ENCODE measurements at regions not wholly inside any gene's neighbourhood (a gene's known extent, or its start where the extent isn't known, plus 50 kb on each side); places are given as distances from the start of the nearest gene placed in this dataset.

DNA sequence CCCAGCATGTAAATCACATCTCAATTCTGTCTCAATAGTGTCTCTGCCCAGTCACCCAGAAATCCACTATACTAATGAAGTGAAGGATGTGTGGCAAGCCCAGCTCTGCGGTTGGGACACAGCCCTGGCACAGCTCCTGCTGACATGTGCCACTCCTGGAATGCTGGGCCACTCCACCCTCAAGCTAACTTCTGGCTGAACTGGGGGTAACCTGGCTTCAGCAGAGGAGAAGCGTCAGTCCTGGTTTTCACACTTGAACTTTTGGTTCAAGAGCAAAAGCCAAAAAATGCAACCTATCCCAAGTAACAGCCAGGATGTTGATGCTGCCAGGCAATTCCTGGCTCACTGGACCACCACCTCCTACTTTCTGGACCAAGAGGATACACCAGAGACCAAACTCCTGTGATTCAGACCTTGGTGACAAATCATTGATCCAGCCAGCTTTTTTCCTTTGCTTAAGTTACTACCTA is 86.4 kb downstream of the ARRDC3 start:
- TF ChIP-seq, protein P1, sequence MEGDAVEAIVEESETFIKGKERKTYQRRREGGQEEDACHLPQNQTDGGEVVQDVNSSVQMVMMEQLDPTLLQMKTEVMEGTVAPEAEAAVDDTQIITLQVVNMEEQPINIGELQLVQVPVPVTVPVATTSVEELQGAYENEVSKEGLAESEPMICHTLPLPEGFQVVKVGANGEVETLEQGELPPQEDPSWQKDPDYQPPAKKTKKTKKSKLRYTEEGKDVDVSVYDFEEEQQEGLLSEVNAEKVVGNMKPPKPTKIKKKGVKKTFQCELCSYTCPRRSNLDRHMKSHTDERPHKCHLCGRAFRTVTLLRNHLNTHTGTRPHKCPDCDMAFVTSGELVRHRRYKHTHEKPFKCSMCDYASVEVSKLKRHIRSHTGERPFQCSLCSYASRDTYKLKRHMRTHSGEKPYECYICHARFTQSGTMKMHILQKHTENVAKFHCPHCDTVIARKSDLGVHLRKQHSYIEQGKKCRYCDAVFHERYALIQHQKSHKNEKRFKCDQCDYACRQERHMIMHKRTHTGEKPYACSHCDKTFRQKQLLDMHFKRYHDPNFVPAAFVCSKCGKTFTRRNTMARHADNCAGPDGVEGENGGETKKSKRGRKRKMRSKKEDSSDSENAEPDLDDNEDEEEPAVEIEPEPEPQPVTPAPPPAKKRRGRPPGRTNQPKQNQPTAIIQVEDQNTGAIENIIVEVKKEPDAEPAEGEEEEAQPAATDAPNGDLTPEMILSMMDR (IDR thresholded peaks at IDR 0.05; ENCODE audit: low read depth, low read length), result no peak
- no peak for TF ChIP-seq EZH2phosphoT487 (IDR thresholded peaks at IDR 0.05; ENCODE audit: low read depth)

Data from OCI-LY3 (cell line).